ENCODE measurements at regions not wholly inside any gene's neighbourhood (a gene's known extent, or its start where the extent isn't known, plus 50 kb on each side); places are given as distances from the start of the nearest gene placed in this dataset.

- TF ChIP-seq CTCF (IDR thresholded peaks at IDR 0.05) (no peak), EP300 (IDR thresholded peaks at IDR 0.05; ENCODE audit: low read depth) (no peak), POLR2A (IDR thresholded peaks at IDR 0.05) (no peak), POLR2AphosphoS5 (IDR thresholded peaks at IDR 0.05) (no peak)
Observed at GRCh38 chr10:85433248-85433647, 933.3 kb downstream of the GRID1 start.

All from transverse colon (tissue), 4 donors.